ENCODE measurements at regions not wholly inside any gene's neighbourhood (a gene's known extent, or its start where the extent isn't known, plus 50 kb on each side); places are given as distances from the start of the nearest gene placed in this dataset.

DNA sequence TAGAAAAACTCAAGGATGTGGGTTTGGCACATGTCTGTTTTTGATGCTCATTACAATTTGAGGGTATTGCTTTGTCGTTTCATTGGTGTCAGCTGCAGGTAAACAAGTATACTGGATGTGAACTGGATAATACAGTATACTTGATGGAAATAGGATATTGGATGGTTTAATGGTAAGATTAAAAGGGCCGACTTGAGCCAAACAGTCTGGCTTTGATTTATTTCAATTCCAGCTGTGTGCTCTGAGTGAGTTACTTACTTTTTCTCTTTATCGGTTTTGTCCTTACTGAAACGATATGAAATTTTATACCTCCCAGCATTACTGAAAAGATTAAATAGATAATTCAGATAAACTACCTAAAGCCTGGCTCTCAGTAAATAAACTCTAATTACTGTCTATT is 227.6 kb downstream of the ASXL3 start:
- DNase-seq = no peak

DNA sequence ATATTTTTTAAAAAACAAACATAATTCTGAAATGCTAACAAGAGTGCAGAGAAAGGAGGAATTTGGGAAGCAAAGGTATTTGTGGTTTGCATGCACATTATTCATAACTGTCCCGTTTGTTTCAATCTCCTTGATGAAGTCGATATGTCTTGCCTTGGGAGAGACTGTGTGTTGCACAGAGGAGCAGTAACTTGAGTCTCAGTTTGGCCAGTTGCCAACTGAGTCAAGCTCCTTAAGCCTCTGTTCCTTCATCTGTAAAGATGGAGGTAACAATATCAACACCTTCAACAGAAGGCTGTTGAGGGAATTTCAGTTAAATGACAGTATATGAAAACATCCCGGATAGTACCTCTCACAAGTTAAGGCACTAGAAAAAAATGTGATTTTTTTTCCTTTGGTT is 226.2 kb downstream of the ASXL3 start:
- DNase-seq = peak; percentile 61

DNA sequence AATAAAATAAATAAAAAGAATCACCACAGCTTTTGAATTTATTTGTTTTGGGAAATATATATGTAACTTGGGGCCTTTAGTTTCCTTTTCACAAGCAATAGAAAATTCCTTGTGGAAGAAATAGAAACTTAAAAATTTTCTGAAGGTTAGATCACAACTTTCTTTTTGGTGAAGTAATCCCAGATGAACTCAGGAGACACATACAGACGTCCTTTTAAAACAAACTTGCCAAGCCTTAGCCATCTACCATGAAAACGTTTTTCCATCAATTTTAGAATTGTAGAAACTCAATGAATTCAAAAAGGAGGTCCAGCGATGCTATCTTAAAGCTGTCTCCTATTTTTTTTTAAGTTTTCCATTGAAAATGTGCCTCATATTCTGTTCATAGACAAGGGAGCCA is 225.6 kb downstream of the ASXL3 start:
- DNase-seq = peak; percentile 21

DNA sequence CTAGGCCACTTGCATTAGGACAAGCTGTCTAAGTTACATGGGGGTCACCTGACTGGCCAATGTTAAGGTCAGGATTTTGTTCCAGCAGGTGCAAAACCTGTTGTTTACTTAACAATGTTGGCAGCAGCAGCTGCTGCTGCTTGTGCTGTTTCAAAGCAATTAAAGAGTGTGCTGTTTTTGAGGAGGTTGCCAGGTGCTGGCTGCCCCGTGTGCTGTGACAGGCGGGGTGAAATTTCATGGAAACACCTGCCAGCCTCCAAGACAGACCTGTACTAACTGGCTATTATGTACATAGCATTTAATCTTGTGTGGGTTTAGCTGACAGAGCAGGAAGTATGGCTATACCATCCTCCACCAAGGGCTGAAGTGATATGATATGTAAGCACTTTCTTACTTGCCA is 224.9 kb downstream of the ASXL3 start:
- no peak for DNase-seq

Measured in fibroblast of skin of back (primary cell).